ENCODE measurements at regions not wholly inside any gene's neighbourhood (a gene's known extent, or its start where the extent isn't known, plus 50 kb on each side); places are given as distances from the start of the nearest gene placed in this dataset.
"Not testable (repeated sequence)": the region's sequence is repeated elsewhere in the genome, so short reads cannot be mapped to it uniquely, and the experiment has no call there.

DNA sequence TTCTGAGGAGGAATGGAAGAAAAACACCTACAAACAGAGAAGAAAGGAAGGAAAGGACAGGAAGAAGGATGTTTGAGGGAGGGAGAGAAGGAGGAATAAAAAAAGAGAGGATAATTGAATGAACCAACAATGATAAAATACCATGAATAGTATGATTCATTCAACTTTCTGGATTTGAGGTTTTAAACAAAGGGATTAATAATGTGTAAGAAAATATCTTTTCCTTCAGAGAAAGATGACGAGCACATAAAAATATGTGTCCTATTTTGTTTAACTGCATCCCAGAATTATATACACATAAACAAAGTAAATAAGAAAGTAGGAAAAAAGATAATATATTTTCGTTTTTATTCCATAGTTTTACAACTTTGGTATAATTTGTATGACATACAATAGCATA, 1380.4 kb downstream of the STIM2 start:
- no peak for DNase-seq

DNA sequence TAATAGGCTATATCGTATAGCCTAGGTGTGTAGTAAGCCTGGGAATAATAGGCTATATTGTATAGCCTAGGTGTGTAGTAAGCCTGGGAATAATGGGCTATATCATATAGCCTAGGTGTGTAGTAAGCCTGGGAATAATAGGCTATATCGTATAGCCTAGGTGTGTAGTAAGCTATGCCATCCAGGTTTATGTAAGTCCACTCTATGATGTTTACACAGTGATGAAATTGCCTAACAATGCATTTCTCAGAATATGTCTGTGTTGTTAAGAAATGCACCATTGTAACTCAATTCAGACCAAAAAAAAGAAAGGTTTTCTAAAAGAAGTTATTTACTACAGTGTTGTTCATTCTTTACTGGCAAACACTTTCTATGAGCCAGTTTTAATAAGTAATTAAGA, 1387.2 kb downstream of the STIM2 start:
- DNase-seq: no peak

DNA sequence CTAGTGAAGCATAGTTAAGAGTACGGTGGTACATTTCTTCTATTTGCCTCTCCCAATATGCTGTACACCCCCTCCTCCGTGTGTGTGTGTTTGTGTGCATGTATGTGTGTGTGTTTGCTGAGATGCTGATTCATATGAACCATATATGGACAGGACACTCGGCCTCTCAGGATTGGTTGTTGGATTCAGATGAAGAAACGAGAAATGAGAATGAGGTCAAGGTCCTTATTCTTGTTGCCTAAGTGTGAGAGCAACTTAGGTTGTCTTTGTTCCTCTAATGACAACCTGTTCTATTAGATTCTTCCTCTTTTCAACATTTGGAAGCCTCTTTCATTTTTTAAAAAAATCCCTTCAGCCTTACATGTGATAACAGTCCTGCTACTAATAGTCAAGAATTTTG, 1387.6 kb downstream of the STIM2 start:
- no peak for DNase-seq

DNA sequence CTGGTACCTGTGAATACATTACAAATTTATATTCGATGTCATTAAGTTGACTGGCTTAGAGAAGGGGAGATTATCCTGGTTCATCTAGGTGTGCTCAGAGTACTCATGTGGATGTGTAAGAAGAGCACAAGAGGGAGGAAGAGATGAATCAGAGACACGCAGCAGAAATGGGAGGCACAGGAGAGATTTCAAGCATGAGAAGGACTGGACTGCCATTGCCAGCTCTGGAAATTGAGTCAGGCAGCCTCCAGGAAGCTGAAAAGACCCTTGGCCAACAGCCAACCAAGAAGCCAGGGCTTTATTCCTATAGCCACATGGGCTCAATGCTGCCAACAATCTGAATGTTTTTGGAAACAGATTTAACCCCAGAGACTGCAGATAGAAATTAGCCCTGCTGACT, 1390.0 kb downstream of the STIM2 start:
- no peak for DNase-seq

DNA sequence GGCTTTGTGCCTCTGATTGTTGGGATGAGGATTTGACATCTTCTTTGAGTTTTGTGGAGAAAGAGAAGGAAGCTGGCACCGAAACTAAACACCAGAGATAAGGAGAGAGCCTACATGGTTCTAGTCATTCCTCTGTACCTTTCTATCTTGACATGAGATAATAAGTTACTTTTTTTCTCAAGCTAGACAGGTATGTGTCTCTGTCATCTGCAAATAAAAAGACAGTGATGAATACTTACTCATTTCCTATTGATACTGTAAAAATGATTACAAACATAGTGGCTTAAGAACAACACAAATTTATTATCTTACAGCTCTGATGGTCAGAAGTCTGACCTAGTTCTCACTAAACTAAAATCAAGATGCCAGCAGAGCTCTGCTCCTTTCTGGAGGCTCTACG, 1391.2 kb downstream of the STIM2 start:
- no peak for DNase-seq

GRCh38 chr4:28254003-28254402, 1393.4 kb downstream of the STIM2 start:
- no peak for DNase-seq

- no peak for DNase-seq
These were observed 1395.7 kb downstream of the STIM2 start for GRCh38 chr4:28256295-28256694.

- no peak for DNase-seq
These were observed 1399.3 kb downstream of the STIM2 start for GRCh38 chr4:28259951-28260350.

- no peak for DNase-seq
These were observed 1406.5 kb downstream of the STIM2 start for GRCh38 chr4:28267166-28267565.

DNA sequence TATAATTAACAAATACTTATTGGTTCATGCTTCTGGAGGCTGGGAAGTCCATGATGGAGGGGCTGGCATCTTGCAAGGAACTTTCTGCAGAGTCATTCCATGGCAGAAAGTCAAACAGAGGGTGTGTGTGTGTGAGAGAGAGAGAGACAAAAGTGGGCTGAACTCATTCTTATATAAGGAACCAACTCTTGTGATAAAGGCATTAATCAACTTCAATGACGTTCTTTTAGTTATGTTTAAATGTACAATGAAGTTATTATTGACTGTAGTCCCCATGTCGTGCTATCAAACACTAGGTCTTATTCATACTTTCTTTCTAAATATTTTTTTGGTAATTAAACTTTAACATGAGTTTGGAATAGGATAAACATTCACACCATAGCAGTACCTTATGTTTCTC, 1408.8 kb downstream of the STIM2 start:
- DNase-seq: no peak

- DNase-seq: no peak
These were observed 1417.3 kb downstream of the STIM2 start for GRCh38 chr4:28277931-28278330.

GRCh38 chr4:28278676-28279075, 1418.0 kb downstream of the STIM2 start:
- DNase-seq: no peak

- no peak for DNase-seq
These were observed 1418.6 kb downstream of the STIM2 start for GRCh38 chr4:28279249-28279648.

GRCh38 chr4:28286266-28286665, 1425.6 kb downstream of the STIM2 start:
- DNase-seq: not testable (repeated sequence)

- no peak for DNase-seq
These were observed 1427.2 kb downstream of the STIM2 start for GRCh38 chr4:28287831-28288233.

DNA sequence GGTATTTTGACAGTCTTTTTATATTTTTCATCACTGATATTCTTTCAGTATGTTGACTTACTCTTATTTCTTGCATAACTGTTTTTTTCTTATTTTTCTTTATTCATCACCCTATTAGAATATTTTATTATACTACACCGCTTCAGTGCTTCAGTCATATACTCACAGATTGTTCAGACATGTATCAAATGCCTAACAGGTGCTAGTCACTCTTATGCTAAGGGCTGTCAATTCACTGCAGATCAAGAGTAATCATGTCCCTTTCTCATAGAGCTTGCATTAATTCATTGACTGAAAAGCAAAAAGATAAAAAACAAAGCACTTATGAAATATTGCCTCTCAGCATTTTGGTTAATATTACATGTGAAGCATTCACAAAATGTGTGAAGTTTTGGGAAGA, 1435.6 kb downstream of the STIM2 start:
- DNase-seq: no peak

DNA sequence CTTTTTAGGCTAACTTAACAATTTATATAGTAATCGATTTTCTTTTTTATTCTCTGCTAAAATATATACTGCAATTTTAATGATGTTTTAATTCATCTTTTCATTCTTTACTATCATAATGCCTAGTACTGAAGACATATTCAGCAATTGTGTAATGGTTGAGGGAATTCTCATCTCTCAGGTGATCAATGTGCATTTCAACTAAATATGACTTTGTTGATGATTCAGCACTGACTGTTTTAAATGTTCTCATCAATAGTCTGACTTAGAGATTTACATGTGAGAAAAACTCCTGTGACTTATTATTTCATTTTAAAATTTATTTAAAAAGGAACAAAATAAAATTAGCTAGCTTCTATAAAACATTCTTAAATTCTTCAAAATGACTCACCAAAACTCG, 1450.3 kb downstream of the STIM2 start:
- DNase-seq: no peak

GRCh38 chr4:28312497-28312896, 1451.9 kb downstream of the STIM2 start:
- not testable (repeated sequence) for DNase-seq

GRCh38 chr4:28313729-28314713, 1453.4 kb downstream of the STIM2 start:
- no peak for DNase-seq

DNA sequence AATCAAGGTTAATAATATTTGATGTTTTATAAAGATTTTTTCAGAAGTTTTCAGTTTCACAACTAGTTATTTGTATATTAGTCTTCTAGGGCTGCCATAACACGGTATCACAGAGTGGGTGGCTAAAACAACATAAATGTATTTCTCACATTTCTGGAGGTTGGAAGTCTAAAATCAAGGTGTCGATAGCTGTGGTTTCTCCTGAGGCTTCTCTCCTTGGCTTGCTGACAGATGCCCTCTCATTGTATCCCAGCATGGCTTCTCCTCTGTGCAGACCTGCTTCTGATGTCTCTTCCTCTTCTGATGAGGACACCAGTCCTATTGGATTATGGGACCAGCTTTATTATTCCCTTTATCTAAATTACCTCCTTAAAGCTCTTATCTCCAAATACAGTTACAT, 1456.6 kb downstream of the STIM2 start:
- DNase-seq: no peak

- no peak for DNase-seq
These were observed 1473.6 kb downstream of the STIM2 start for GRCh38 chr4:28334249-28334648.

DNA sequence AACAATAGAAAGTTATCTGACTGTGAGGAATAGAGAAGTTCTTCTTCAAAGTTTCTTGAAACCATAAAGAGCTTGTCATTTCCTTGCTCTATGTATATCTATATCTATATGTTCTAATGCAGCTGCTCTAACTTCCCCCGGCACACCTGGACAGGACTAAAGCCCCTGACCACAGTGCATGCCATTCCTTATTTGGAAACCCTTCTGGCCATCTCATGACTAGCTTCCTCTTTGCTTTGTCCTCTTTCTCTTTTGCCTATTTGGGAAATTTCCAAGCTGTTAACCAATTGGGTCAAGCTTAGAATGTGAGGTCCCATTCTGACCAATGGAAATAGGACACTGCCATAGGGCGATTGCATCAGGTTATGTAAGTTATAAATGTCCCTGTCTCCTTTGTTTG, 1481.1 kb downstream of the STIM2 start:
- DNase-seq: no peak

DNA sequence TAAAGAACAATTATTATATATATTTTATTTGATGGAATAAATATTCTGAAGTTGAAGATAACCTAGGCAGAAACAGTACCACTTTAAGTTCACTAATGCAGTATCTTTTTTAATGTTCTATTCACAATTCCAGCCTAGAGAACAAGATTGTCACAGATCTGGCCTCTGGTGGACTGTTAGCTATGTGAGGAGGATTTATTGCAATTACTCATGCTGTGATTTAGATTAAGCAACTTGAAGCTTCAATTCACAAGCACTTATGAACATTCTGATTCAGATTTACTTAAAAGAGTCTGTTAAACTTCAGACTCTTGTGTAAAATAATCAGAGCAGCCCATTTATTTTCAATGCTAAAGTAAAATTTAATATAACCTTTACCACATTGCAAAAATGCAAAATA, 1489.8 kb downstream of the STIM2 start:
- no peak for DNase-seq

DNA sequence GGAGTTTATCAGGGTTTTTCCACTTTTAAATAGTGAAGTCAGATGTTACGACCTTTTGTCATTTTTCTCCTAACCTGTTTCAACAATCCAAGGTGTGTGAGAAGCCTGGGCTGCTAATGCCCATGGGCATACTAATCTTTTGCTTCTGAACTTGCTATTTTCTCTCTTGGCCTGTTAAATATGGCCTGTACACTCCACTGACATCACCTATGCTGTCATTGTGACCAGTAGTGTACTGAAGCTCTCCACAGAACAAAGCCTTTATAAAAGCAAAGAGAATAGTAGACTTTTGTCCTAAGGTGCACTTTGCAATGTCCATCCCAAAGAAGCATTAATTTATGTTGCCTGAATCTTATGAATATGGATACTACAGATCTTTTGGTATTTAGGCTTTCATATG, 1490.5 kb downstream of the STIM2 start:
- DNase-seq: no peak

DNA sequence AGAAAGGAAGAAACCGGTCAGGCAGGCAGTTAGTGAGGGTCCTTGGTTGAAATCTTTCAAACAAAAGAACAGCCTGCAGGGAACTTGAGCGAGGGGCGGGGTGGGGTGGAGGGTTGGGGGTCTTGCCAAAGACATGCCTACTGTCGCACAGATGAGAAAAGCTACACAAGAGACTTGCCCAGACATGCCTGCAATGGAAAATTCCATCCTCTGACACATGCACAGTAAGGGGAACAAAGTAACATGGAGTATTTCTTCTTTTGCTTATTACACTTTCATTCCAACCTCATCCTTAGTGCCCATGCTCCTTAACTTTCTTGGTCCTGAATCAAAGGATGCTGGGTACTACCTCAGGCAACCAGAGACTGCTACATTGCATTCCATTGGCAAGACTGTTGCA, 1491.2 kb downstream of the STIM2 start:
- no peak for DNase-seq
